HEK293 (cell line): ENCODE measurements at regions not wholly inside any gene's neighbourhood (a gene's known extent, or its start where the extent isn't known, plus 50 kb on each side); places are given as distances from the start of the nearest gene placed in this dataset.

Source experiments
- CTCF ChIA-PET: fragments of 350-600 bp; formaldehyde crosslinking; extraction: SDS; loops from one replicate; lab custom pipeline; 2021; ENCODE audit warnings: antibody characterized with exemption; lab: Yijun Ruan, JAX
- POLR2A ChIA-PET: fragments of 300-600 bp; formaldehyde crosslinking; extraction: SDS; loops from one replicate; lab custom pipeline; 2020; ENCODE audit warnings: antibody characterized with exemption, inconsistent platforms; lab: Yijun Ruan, JAX
- H3K27ac ChIP-seq: fragments of 200-500 bp; sonication (Bioruptor generic); 2 replicates; pipeline ENCODE4 v1.5.1; 2014; ENCODE audit warnings: low read depth, low read length, control low read depth, inconsistent platforms; ENCODE audit errors: extremely low read depth
- H3K36me3 ChIP-seq, 2 experiments: fragments of 200-500 bp in 1 of 2; sonication (Bioruptor generic) in 1 of 2; 1 replicate in 1 of 2; 2 replicates in 1 of 2; pipeline ENCODE4 v1.5.1; 2014 to 2017; ENCODE audit warnings: inconsistent platforms in 2 of 2, low read length in 2 of 2; ENCODE audit not compliant: control insufficient read depth in 2 of 2, insufficient read depth in 1 of 2
- H3K4me1 ChIP-seq: fragments of 200-500 bp; sonication (Bioruptor generic); 2 replicates; pipeline ENCODE4 v1.5.1; 2014; ENCODE audit warnings: mild to moderate bottlenecking, low read length, inconsistent platforms; ENCODE audit not compliant: control insufficient read depth, insufficient read depth
- H3K4me3 ChIP-seq: 2 replicates; pipeline ENCODE4 v1.5.1; 2011; ENCODE audit warnings: low read depth, mild to moderate bottlenecking, control low read depth, low read length, moderate library complexity
- H3K9me3 ChIP-seq: fragments of 200-500 bp; sonication (Bioruptor generic); 2 replicates; pipeline ENCODE4 v1.5.1; 2014; ENCODE audit warnings: low read depth, low read length, inconsistent platforms; ENCODE audit not compliant: control insufficient read depth, insufficient read depth
- EGR2 ChIP-seq: fragments of 450-650 bp; formaldehyde crosslinking; IDR thresholded peaks from 2 replicates; pipeline ENCODE4 v1.5.1; 2016; ENCODE audit warnings: low read depth, missing biosample characterization, missing genetic modification characterization
- ELK4 ChIP-seq: IDR thresholded peaks from 2 replicates; pipeline ENCODE4 v1.6.1; 2011; ENCODE audit warnings: mild to moderate bottlenecking, low read depth, low read length, borderline replicate concordance
- GLIS1 ChIP-seq: fragments of 450-650 bp; formaldehyde crosslinking; IDR thresholded peaks from 2 replicates; pipeline ENCODE4 v1.5.1; 2016; ENCODE audit warnings: missing biosample characterization, missing genetic modification characterization
- HOXA7 ChIP-seq: sonication (generic); formaldehyde crosslinking; IDR thresholded peaks from 2 replicates; pipeline ENCODE4 v1.8.1; 2022; ENCODE audit warnings: missing genetic modification reagents, borderline replicate concordance
- IKZF3 ChIP-seq: fragments of 450-650 bp; IDR thresholded peaks from 2 replicates; pipeline ENCODE4 v1.5.0; 2018; ENCODE audit warnings: missing biosample characterization, mild to moderate bottlenecking, missing genetic modification characterization, moderate library complexity
- KLF7 ChIP-seq: fragments of 450-650 bp; formaldehyde crosslinking; IDR thresholded peaks from 2 replicates; pipeline ENCODE4 v1.5.1; 2016; ENCODE audit warnings: missing biosample characterization, missing genetic modification characterization, borderline replicate concordance
- KLF8 ChIP-seq: fragments of 450-650 bp; formaldehyde crosslinking; IDR thresholded peaks from 2 replicates; pipeline ENCODE4 v1.5.1; 2016; ENCODE audit warnings: missing biosample characterization, missing genetic modification characterization
- PRDM10 ChIP-seq: fragments of 450-650 bp; formaldehyde crosslinking; IDR thresholded peaks from 2 replicates; pipeline ENCODE4 v1.5.1; 2016; ENCODE audit warnings: missing biosample characterization, missing genetic modification characterization
- SETDB1 ChIP-seq: IDR thresholded peaks from one replicate; pipeline ENCODE4 v1.6.1; 2017; ENCODE audit warnings: mild to moderate bottlenecking, low read length, moderate library complexity, mixed read lengths; ENCODE audit not compliant: insufficient read length
- ZFP69B ChIP-seq: fragments of 450-650 bp; formaldehyde crosslinking; IDR thresholded peaks from 2 replicates; pipeline ENCODE4 v1.5.1; 2016; ENCODE audit warnings: missing biosample characterization, missing genetic modification characterization
- ZNF211 ChIP-seq: fragments of 450-650 bp; formaldehyde crosslinking; IDR thresholded peaks from 2 replicates; pipeline ENCODE4 v1.5.1; 2016; ENCODE audit warnings: low read depth, missing biosample characterization, missing genetic modification characterization
- ZNF24 ChIP-seq: fragments of 450-650 bp; formaldehyde crosslinking; IDR thresholded peaks from 2 replicates; pipeline ENCODE4 v1.5.1; 2016; ENCODE audit warnings: missing biosample characterization, missing genetic modification characterization
- ZNF398 ChIP-seq: fragments of 450-650 bp; formaldehyde crosslinking; IDR thresholded peaks from 2 replicates; pipeline ENCODE4 v1.5.1; 2017; ENCODE audit warnings: missing biosample characterization, missing genetic modification characterization
- ZNF639 ChIP-seq: fragments of 450-650 bp; formaldehyde crosslinking; IDR thresholded peaks from 2 replicates; pipeline ENCODE4 v1.5.1; 2016; ENCODE audit warnings: missing biosample characterization, missing genetic modification characterization
- ZNF677 ChIP-seq: fragments of 450-650 bp; IDR thresholded peaks from 2 replicates; pipeline ENCODE4 v1.5.0; 2018; ENCODE audit warnings: missing biosample characterization, mild to moderate bottlenecking, missing genetic modification characterization, moderate library complexity
- ZNF768 ChIP-seq: fragments of 450-650 bp; formaldehyde crosslinking; IDR thresholded peaks from 2 replicates; pipeline ENCODE4 v1.5.1; 2018; ENCODE audit warnings: missing biosample characterization, mild to moderate bottlenecking, missing genetic modification characterization
- ZNF776 ChIP-seq: fragments of 450-650 bp; formaldehyde crosslinking; IDR thresholded peaks from 2 replicates; pipeline ENCODE4 v1.5.0; 2017; ENCODE audit warnings: missing biosample characterization, missing genetic modification characterization, borderline replicate concordance
- ZNF792 ChIP-seq: fragments of 450-650 bp; formaldehyde crosslinking; IDR thresholded peaks from 2 replicates; pipeline ENCODE4 v1.5.1; 2016; ENCODE audit warnings: missing biosample characterization, missing genetic modification characterization

- TF ChIP-seq ZNF776 (tag by site-specific recombination) = no peak
- TF ChIP-seq KLF8 (tag by site-specific recombination) = no peak
- TF ChIP-seq ZNF792 (tag by site-specific recombination) = no peak
- no peak for TF ChIP-seq ZNF398 (tag by site-specific recombination)
- TF ChIP-seq KLF7 (tag by site-specific recombination) = no peak
- no peak for TF ChIP-seq GLIS1 (tag by site-specific recombination)
- no peak for TF ChIP-seq ZNF24 (tag by site-specific recombination)
- no peak for TF ChIP-seq ZNF211
- TF ChIP-seq IKZF3 (tag by site-specific recombination) = no peak
- TF ChIP-seq, all 188 proteins: peak for 0
- ChIA-PET CTCF (interaction anchor here (1.0 kb wide), 1 partner anchor 14 kb away, joined by 3 read pairs; no protein-coding TSS in a partner anchor), POLR2A (no interaction called here)
- Histone ChIP-seq H3K9me3 (no peaks in the 10 kb centered on the region), H3K27ac (no peak overlapping the region), H3K36me3 (no peaks in the 10 kb centered on the region), H3K4me3 (no peak overlapping the region), H3K4me1 (no peaks in the 10 kb centered on the region)
These were observed 500.1 kb downstream of the CCDC171 start for GRCh38 chr9:16052757-16053530.

- POLR2A ChIA-PET = no interaction called here
These were observed 504.7 kb downstream of the CCDC171 start for GRCh38 chr9:16057541-16057940.

GRCh38 chr9:16058131-16058549 lies 505.3 kb downstream of the CCDC171 start:
- Histone ChIP-seq H3K9me3 (no peaks in the 10 kb centered on the region), H3K36me3 (no peaks in the 10 kb centered on the region), H3K27ac (no peak overlapping the region), H3K4me3 (no peak overlapping the region), H3K4me1 (no peaks in the 10 kb centered on the region)
- CTCF ChIA-PET = no interaction called here
- POLR2A ChIA-PET = no interaction called here
- TF ChIP-seq ELK4 = no peak
- no peak for TF ChIP-seq KLF8 (tag by site-specific recombination)
- TF ChIP-seq ZNF639 (tag by site-specific recombination) = no peak
- TF ChIP-seq HOXA7 (CRISPR knock-in tag) = no peak
- TF ChIP-seq ZFP69B (tag by site-specific recombination) = no peak
- no peak for TF ChIP-seq GLIS1 (tag by site-specific recombination)
- TF ChIP-seq SETDB1 = no peak
- TF ChIP-seq ZNF677 (tag by site-specific recombination) = no peak
- no peak for TF ChIP-seq IKZF3 (tag by site-specific recombination)
- no peak for TF ChIP-seq EGR2
- TF ChIP-seq ZNF776 (tag by site-specific recombination) = no peak
- TF ChIP-seq ZNF768 = no peak

More at GRCh38 chr9:16057541-16057940, 504.7 kb downstream of the CCDC171 start:
- H3K36me3 ChIP-seq = no peaks in the 10 kb centered on the region
- H3K9me3 ChIP-seq = no peaks in the 10 kb centered on the region
- no peak for TF ChIP-seq PRDM10 (tag by site-specific recombination)
- CTCF ChIA-PET = no interaction called here
- no peak overlapping the region for H3K27ac ChIP-seq
- no peak overlapping the region for H3K4me3 ChIP-seq
- H3K4me1 ChIP-seq = no peaks in the 10 kb centered on the region
